Thoracic aorta (tissue), 2 donors: ENCODE measurements at regions not wholly inside any gene's neighbourhood (a gene's known extent, or its start where the extent isn't known, plus 50 kb on each side); places are given as distances from the start of the nearest gene placed in this dataset.

Source experiments
- ATAC-seq: fragments of 150-250 bp; one replicate; pipeline ENCODE4 v1.8.0; 2017; ENCODE audit warnings: low read depth; ENCODE audit not compliant: insufficient number of reproducible peaks, low FRiP score
- DNase-seq: peaks from one replicate; pipeline ENCODE4 v3.0.0-alpha.2; 2020; ENCODE audit warnings: low spot score
- H3K27ac ChIP-seq, 2 donors: fragments of 200-600 bp; sonication (generic); 1 replicate in 1 of 2; 2 replicates in 1 of 2; pipeline ENCODE4 v1.5.1; 2016; ENCODE audit warnings: mild to moderate bottlenecking in 2 of 2, moderate library complexity in 2 of 2
- H3K27me3 ChIP-seq: fragments of 200-600 bp; sonication (generic); replicated peaks from 2 replicates; pipeline ENCODE4 v1.6.0; 2016; ENCODE audit warnings: mild to moderate bottlenecking; ENCODE audit not compliant: insufficient read depth
- H3K36me3 ChIP-seq: fragments of 200-600 bp; sonication (generic); one replicate; pipeline ENCODE4 v1.5.1; 2016
- H3K4me1 ChIP-seq, 2 donors: fragments of 200-600 bp; sonication (generic); 1 replicate in 1 of 2; 2 replicates in 1 of 2; pipeline versions ENCODE4 v1.5.1 to v1.6.0; 2016; ENCODE audit warnings: low read depth in 2 of 2, mild to moderate bottlenecking in 1 of 2; ENCODE audit not compliant: control insufficient read depth in 1 of 2
- H3K4me3 ChIP-seq: fragments of 200-600 bp; sonication (generic); 2 replicates; pipeline ENCODE4 v1.5.1; 2016; ENCODE audit warnings: mild to moderate bottlenecking
- H3K9me3 ChIP-seq: fragments of 200-600 bp; sonication (generic); 2 replicates; pipeline ENCODE4 v1.5.1; 2016
- CTCF ChIP-seq: fragments of 200-600 bp; sonication (generic); IDR thresholded peaks from one replicate; pipeline ENCODE4 v1.5.1; 2019; ENCODE audit warnings: antibody characterized with exemption

- no peak for DNase-seq
- no peak for TF ChIP-seq CTCF
- no peak for ATAC-seq
Observed at GRCh38 chr13:34640179-34640992, 301.7 kb upstream of the NBEA start.

GRCh38 chr13:34640993-34641330, 301.1 kb upstream of the NBEA start:
- Histone ChIP-seq H3K4me1 (no peaks in the 10 kb centered on the region), H3K4me3 (no peak overlapping the region), H3K36me3 (no peaks in the 10 kb centered on the region), H3K27me3 (no peaks in the 10 kb centered on the region), H3K27ac (no peak overlapping the region), H3K9me3 (no peaks in the 10 kb centered on the region)
- ATAC-seq (no peak), DNase-seq (no peak)
- no peak for TF ChIP-seq CTCF

More at GRCh38 chr13:34640179-34640992, 301.7 kb upstream of the NBEA start:
- Histone ChIP-seq H3K9me3 (no peaks in the 10 kb centered on the region), H3K4me1 (no peaks in the 10 kb centered on the region), H3K27me3 (no peaks in the 10 kb centered on the region), H3K27ac (no peak overlapping the region), H3K4me3 (no peak overlapping the region), H3K36me3 (no peaks in the 10 kb centered on the region)

- H3K27me3 ChIP-seq = no peaks in the 10 kb centered on the region
- H3K4me3 ChIP-seq = no peak overlapping the region
- H3K4me1 ChIP-seq = no peaks in the 10 kb centered on the region
- H3K27ac ChIP-seq = no peak overlapping the region
- TF ChIP-seq CTCF = no peak
- no peak for DNase-seq
- ATAC-seq = no peak
- no peaks in the 10 kb centered on the region for H3K9me3 ChIP-seq
- H3K36me3 ChIP-seq = no peaks in the 10 kb centered on the region
Observed at GRCh38 chr13:34647379-34648150, 294.5 kb upstream of the NBEA start.

DNA sequence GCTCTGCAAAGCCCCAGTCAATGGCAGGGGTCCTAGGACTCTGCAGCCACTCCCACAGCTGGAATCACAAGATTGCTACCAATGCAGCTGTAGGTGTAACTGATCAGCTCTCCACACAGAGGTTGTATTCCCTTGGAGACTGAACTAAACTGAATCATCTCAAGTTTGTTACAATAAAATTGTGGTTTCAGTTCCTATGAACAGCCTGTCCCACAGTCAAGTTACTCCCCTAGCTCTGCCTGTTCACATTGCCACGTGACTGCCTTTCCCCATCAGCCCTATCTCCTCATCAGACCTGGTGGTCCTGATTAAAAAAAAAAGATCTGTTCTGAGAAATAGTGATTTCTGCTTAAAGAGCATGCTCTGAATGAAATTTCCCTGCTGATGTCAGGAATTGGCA, 287.9 kb upstream of the NBEA start:
- DNase-seq (no peak), ATAC-seq (no peak)
- H3K36me3 ChIP-seq = no peaks in the 10 kb centered on the region
- H3K9me3 ChIP-seq = no peaks in the 10 kb centered on the region
- TF ChIP-seq CTCF = no peak
- H3K27ac ChIP-seq = no peak overlapping the region
- H3K4me1 ChIP-seq = no peaks in the 10 kb centered on the region
- H3K27me3 ChIP-seq = no peaks in the 10 kb centered on the region
- no peak overlapping the region for H3K4me3 ChIP-seq

DNA sequence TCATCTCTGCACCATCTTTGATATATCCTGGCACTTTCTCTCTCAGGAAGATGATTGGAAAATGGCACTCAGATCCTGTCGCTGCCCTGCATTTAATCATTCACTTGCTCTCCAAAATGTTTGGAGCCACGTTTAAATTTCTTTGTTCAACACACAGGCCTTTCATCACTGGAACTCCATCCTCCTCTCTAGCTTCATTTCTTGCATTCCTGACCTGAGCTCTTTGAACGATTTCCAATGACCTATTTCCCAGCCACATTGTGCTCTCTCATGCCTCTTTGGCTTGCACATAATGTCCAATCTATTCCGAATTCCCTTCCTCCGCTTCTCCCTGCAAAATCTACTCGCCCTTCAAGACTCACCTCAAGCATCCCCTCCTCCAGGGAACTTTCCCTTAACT, 287.4 kb upstream of the NBEA start:
- Histone ChIP-seq H3K36me3 (no peaks in the 10 kb centered on the region), H3K4me1 (no peaks in the 10 kb centered on the region), H3K9me3 (no peaks in the 10 kb centered on the region), H3K27me3 (no peaks in the 10 kb centered on the region), H3K4me3 (no peak overlapping the region), H3K27ac (no peak overlapping the region)
- no peak for TF ChIP-seq CTCF
- DNase-seq (no peak), ATAC-seq (no peak)
